ENCODE measurements at regions not wholly inside any gene's neighbourhood (a gene's known extent, or its start where the extent isn't known, plus 50 kb on each side); places are given as distances from the start of the nearest gene placed in this dataset.

- H3K4ac ChIP-seq (replicated peaks; ENCODE audit: insufficient read length, low read depth, low read length), result peak overlapping the region; percentile 19
- ChIA-PET CTCF (ENCODE audit: partially characterized antibody) (interaction anchor here (0.6 kb wide), 1 partner anchor 827 kb away, joined by 3 read pairs; no protein-coding TSS in a partner anchor), POLR2A (ENCODE audit: partially characterized antibody) (no interaction called here)
- no peak overlapping the region for H3K27ac ChIP-seq (ENCODE audit: low read depth, low read length)
- peak overlapping the region; percentile 97 for H2BK120ac ChIP-seq (replicated peaks; ENCODE audit: low read depth, low read length)
- H3K4me2 ChIP-seq (ENCODE audit: insufficient read depth in 1 of 2, low read depth in 2 of 2, low read length in 2 of 2), result peak overlapping the region; percentile 19 to 47; a peak in 2 of 4 replicates
- H3K23ac ChIP-seq (ENCODE audit: insufficient read length), result peak overlapping the region; percentile 95
- peak overlapping the region; percentile 5 for H4K91ac ChIP-seq (replicated peaks; ENCODE audit: insufficient read length, low read length)
- no peak overlapping the region for H2AK5ac ChIP-seq (ENCODE audit: low read depth, low read length)
- DNase-seq (ENCODE audit: low read depth in 1 of 2, low spot score in 2 of 2), result no peak
- H2BK5ac ChIP-seq (ENCODE audit: low read depth, low read length), result peak overlapping the region; percentile 94; the same call in 1 of the 2 replicates
- H4K20me1 ChIP-seq (replicated peaks in 1 of 2; ENCODE audit: control insufficient read depth in 1 of 2, insufficient read depth in 2 of 2, low read length in 2 of 2), result no peaks in the 10 kb centered on the region
- peak overlapping the region; percentile 43; the same call in 1 of the 2 replicates for H2AFZ ChIP-seq (ENCODE audit: low read length)
- peaks cover 0 to 11% of the 10 kb centered on the region in 2 experiments; a peak in 3 of 4 replicates for H3K9me3 ChIP-seq (ENCODE audit: insufficient read depth in 2 of 2, low read depth in 1 of 2, low read length in 1 of 2)
- no peaks in the 10 kb centered on the region for H3K79me2 ChIP-seq (ENCODE audit: control insufficient read depth in 1 of 2, insufficient read depth in 2 of 2, low read length in 2 of 2)
- TF ChIP-seq JUND (IDR thresholded peaks at IDR 0.05; ENCODE audit: low read length) (no peak), KDM1A (IDR thresholded peaks at IDR 0.05; ENCODE audit: borderline replicate concordance, low read length) (no peak), TBP (IDR thresholded peaks at IDR 0.05; ENCODE audit: low read depth, low read length) (no peak), GABPA (IDR thresholded peaks at IDR 0.05; ENCODE audit: borderline replicate concordance, insufficient read depth, low read length) (no peak), HDAC6 (IDR thresholded peaks at IDR 0.05; ENCODE audit: low read depth, low read length) (no peak), TCF12 (IDR thresholded peaks at IDR 0.05; ENCODE audit: low read depth, low read length) (no peak)
- no peaks in the 10 kb centered on the region for H3K79me1 ChIP-seq (ENCODE audit: low read depth, low read length)
- peaks cover 0 to 9% (median 8%) of the 10 kb centered on the region in 4 experiments; a peak in 5 of 7 replicates for H3K4me1 ChIP-seq (replicated peaks in 1 of 4; ENCODE audit: control insufficient read depth in 3 of 4, insufficient read depth in 4 of 4, low read length in 3 of 4)
- FAIRE-seq, result no peak
- peak overlapping the region; percentile 88 for H4K5ac ChIP-seq (ENCODE audit: insufficient read length, low read depth, low read length)
- peak overlapping the region; percentile 99 for H2BK12ac ChIP-seq (ENCODE audit: low read depth, low read length)
- no peaks in the 10 kb centered on the region for H3K36me3 ChIP-seq (ENCODE audit: control insufficient read depth in 2 of 4, insufficient read depth in 4 of 4, low read length in 3 of 4)
- WGBS, 2 experiments (ENCODE audit: extremely low coverage in 1 of 2, insufficient coverage in 1 of 2, insufficient read length in 1 of 2, insufficient replicate concordance in 2 of 2, low coverage in 1 of 2, low lambda C conversion rate in 2 of 2, missing lambda C conversion rate in 1 of 2), result 80% methylated on average over 8 of the region's 8 CpGs; no CpG with 5 or more reads in 1 of the 2 experiments
- 0 out of 7 replicates have a peak, but pooled peaks cover 0 to 2% (median 0%) of the 10 kb centered on the region in 4 experiments for H3K27me3 ChIP-seq (replicated peaks in 1 of 4; ENCODE audit: control insufficient read depth in 3 of 4, extremely low read depth in 1 of 4, insufficient read depth in 3 of 4, low read length in 3 of 4)
- peak overlapping the region; percentile 80; the same call in 1 of the 2 replicates for H2BK20ac ChIP-seq (ENCODE audit: low read length)
- H2BK15ac ChIP-seq (ENCODE audit: low read length), result peak overlapping the region; percentile 54; the same call in 1 of the 2 replicates
- H3K56ac ChIP-seq (replicated peaks; ENCODE audit: insufficient read length, low read depth, low read length), result no peak overlapping the region
- H4K8ac ChIP-seq (ENCODE audit: extremely low read depth, insufficient read depth, low read length), result no peak overlapping the region; the same call in 1 of the 2 replicates
- H3K4me3 ChIP-seq (ENCODE audit: extremely low read depth in 1 of 4, insufficient read depth in 2 of 4, low read depth in 3 of 4, low read length in 4 of 4), result no peak overlapping the region
- peak overlapping the region; percentile 65 for H3K18ac ChIP-seq (ENCODE audit: extremely low read depth, low read length)
- no peak overlapping the region for H3K14ac ChIP-seq (ENCODE audit: insufficient read length)
- H3K9ac ChIP-seq (replicated peaks in 1 of 4; ENCODE audit: extremely low read depth in 1 of 4, low read depth in 3 of 4, low read length in 3 of 4), result no peak overlapping the region
- peaks cover 2% of the 10 kb centered on the region; the same call in 1 of the 2 replicates for H3K23me2 ChIP-seq (ENCODE audit: low read depth, low read length)
These were observed 675.0 kb upstream of the ANKRD30A start for GRCh38 chr10:36450380-36450779.
